HG02884 (cell line): ENCODE measurements at regions not wholly inside any gene's neighbourhood (a gene's known extent, or its start where the extent isn't known, plus 50 kb on each side); places are given as distances from the start of the nearest gene placed in this dataset.

ENCODE experiments used
- ATAC-seq: cut with Tn5 transposase; IDR thresholded peaks from one replicate; pipeline ENCODE4 v1.9.1; 2021; ENCODE audit warnings: mild to moderate bottlenecking, moderate library complexity; ENCODE audit not compliant: unreplicated experiment

- no peak for ATAC-seq
Measured at GRCh38 chr3:18007980-18008379, 265.5 kb upstream of the TBC1D5 start.

GRCh38 chr3:17995769-17996168 is 253.3 kb upstream of the TBC1D5 start:
- no peak for ATAC-seq

GRCh38 chr3:17994167-17994566 is 251.7 kb upstream of the TBC1D5 start:
- ATAC-seq, result no peak

- no peak for ATAC-seq
Measured at GRCh38 chr3:17990390-17990789, 248.0 kb upstream of the TBC1D5 start.

- ATAC-seq, result no peak
Measured at GRCh38 chr3:17986348-17986816, 244.0 kb upstream of the TBC1D5 start.

GRCh38 chr3:17985658-17986347 is 243.4 kb upstream of the TBC1D5 start:
- ATAC-seq, result no peak

GRCh38 chr3:17983106-17983505 is 240.7 kb upstream of the TBC1D5 start:
- no peak for ATAC-seq

GRCh38 chr3:17982211-17982880 is 239.9 kb upstream of the TBC1D5 start:
- ATAC-seq, result no peak

GRCh38 chr3:17980863-17981262 is 238.4 kb upstream of the TBC1D5 start:
- ATAC-seq, result no peak

GRCh38 chr3:17979911-17980310 is 237.5 kb upstream of the TBC1D5 start:
- ATAC-seq, result no peak

GRCh38 chr3:17979252-17979651 is 236.8 kb upstream of the TBC1D5 start:
- ATAC-seq, result no peak

- ATAC-seq, result no peak
Measured at GRCh38 chr3:17974206-17974841, 231.9 kb upstream of the TBC1D5 start.

GRCh38 chr3:17972959-17973906 is 230.8 kb upstream of the TBC1D5 start:
- ATAC-seq, result no peak

- no peak for ATAC-seq
Measured at GRCh38 chr3:17972476-17972875, 230.0 kb upstream of the TBC1D5 start.

- ATAC-seq, result no peak
Measured at GRCh38 chr3:17972030-17972429, 229.6 kb upstream of the TBC1D5 start.

GRCh38 chr3:17969985-17970568 is 227.6 kb upstream of the TBC1D5 start:
- ATAC-seq, result no peak

- ATAC-seq, result no peak
Measured at GRCh38 chr3:17969244-17969643, 226.8 kb upstream of the TBC1D5 start.

- ATAC-seq, result no peak
Measured at GRCh38 chr3:17967953-17968607, 225.6 kb upstream of the TBC1D5 start.

- ATAC-seq, result no peak
Measured at GRCh38 chr3:17967111-17967510, 224.7 kb upstream of the TBC1D5 start.

GRCh38 chr3:17965331-17965730 is 222.9 kb upstream of the TBC1D5 start:
- no peak for ATAC-seq
